Spleen (tissue), 7 donors: ENCODE measurements at regions not wholly inside any gene's neighbourhood (a gene's known extent, or its start where the extent isn't known, plus 50 kb on each side); places are given as distances from the start of the nearest gene placed in this dataset.

Experiments used
- POLR2A ChIP-seq, 3 donors: fragments of 450-650 bp; IDR thresholded peaks; one replicate each; pipeline ENCODE4 v1.5.1; 2017; ENCODE audit warnings: antibody characterized with exemption in 3 of 3, mild to moderate bottlenecking in 1 of 3
- TF ChIP-seq, protein P1 (sequence below), 11 experiments: fragments of 200-600 bp in 7 of 11; fragments of 450-650 bp in 4 of 11; sonication (generic) in 4 of 11; IDR thresholded peaks in 8 of 11; conservative IDR thresholded peaks in 3 of 11; 1 replicate in 7 of 11; 2 replicates in 4 of 11; pipeline versions ENCODE4 v1.4.0 to v1.8.0; 2016 to 2021; ENCODE audit warnings: antibody characterized with exemption in 11 of 11, inconsistent platforms in 4 of 11, mild to moderate bottlenecking in 1 of 11
- donor health status: DM: no; HTN: no; CAD: no; lungs with moderate emphysema.
- donor health status: DM: no; HTN: no; CAD: no.
- donor health status: DM: no; HTN: no; CAD: no.

DNA sequence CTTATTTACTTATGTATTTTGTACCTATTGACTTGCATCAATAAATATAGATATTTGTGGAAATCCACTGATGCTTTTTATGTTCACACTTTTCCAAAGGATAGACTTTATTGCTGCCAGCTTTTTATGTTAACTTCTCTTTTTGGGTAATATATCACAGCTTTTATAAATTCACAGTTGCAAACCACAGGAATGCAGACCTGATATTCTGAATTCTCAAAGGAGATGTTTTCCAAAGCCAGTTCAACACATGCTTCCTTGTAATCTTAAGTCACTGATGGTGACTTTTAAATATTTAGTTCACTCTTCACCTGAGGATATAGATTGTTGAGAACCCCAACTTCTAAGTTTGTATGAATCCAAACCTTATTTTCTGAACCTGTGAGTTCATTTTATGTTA is 223.4 kb upstream of the PRR16 start:
- no peak for TF ChIP-seq POLR2A (IDR thresholded peaks at IDR 0.05)
- TF ChIP-seq, protein P1, sequence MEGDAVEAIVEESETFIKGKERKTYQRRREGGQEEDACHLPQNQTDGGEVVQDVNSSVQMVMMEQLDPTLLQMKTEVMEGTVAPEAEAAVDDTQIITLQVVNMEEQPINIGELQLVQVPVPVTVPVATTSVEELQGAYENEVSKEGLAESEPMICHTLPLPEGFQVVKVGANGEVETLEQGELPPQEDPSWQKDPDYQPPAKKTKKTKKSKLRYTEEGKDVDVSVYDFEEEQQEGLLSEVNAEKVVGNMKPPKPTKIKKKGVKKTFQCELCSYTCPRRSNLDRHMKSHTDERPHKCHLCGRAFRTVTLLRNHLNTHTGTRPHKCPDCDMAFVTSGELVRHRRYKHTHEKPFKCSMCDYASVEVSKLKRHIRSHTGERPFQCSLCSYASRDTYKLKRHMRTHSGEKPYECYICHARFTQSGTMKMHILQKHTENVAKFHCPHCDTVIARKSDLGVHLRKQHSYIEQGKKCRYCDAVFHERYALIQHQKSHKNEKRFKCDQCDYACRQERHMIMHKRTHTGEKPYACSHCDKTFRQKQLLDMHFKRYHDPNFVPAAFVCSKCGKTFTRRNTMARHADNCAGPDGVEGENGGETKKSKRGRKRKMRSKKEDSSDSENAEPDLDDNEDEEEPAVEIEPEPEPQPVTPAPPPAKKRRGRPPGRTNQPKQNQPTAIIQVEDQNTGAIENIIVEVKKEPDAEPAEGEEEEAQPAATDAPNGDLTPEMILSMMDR (IDR thresholded peaks at IDR 0.05 in 8 of 11, conservative IDR thresholded peaks at IDR 0.05 in 3 of 11) = no peak
